ENCODE measurements at regions not wholly inside any gene's neighbourhood (a gene's known extent, or its start where the extent isn't known, plus 50 kb on each side); places are given as distances from the start of the nearest gene placed in this dataset.

DNA sequence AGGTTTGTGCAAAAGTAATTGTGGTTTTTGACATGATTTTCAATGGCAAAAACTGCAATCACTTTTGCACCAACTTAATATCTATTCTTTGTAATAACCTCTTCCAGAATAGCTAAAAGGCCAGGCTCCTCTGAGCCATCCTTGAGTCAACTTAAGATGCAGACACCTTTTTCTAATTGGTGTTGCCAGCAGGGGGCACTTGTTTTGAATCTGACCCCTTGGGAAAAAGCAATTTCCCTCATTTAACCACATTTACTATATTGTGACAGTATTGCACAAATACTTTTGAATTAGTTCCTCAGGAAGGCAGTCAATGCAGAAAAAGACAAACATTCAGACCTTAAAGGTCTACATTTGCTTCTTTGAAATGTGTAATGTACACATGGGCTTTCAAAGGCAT, 78.6 kb upstream of the GALNT5 start:
- no peak for DNase-seq
- Histone ChIP-seq H3K4me3 (no peak overlapping the region), H3K36me3 (no peaks in the 10 kb centered on the region), H3K27me3 (no peaks in the 10 kb centered on the region), H3K9me3 (no peaks in the 10 kb centered on the region), H3K4me1 (peaks cover 0 to 21% (median 13%) of the 10 kb centered on the region in 4 donors), H3K27ac (no peak overlapping the region)
- ATAC-seq (ENCODE audit: low FRiP score in 2 of 2) = no peak
- no peak for TF ChIP-seq POLR2AphosphoS5 (IDR thresholded peaks at IDR 0.05)
- TF ChIP-seq, protein P1, sequence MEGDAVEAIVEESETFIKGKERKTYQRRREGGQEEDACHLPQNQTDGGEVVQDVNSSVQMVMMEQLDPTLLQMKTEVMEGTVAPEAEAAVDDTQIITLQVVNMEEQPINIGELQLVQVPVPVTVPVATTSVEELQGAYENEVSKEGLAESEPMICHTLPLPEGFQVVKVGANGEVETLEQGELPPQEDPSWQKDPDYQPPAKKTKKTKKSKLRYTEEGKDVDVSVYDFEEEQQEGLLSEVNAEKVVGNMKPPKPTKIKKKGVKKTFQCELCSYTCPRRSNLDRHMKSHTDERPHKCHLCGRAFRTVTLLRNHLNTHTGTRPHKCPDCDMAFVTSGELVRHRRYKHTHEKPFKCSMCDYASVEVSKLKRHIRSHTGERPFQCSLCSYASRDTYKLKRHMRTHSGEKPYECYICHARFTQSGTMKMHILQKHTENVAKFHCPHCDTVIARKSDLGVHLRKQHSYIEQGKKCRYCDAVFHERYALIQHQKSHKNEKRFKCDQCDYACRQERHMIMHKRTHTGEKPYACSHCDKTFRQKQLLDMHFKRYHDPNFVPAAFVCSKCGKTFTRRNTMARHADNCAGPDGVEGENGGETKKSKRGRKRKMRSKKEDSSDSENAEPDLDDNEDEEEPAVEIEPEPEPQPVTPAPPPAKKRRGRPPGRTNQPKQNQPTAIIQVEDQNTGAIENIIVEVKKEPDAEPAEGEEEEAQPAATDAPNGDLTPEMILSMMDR (IDR thresholded peaks at IDR 0.05) = peak in 1 of 6 experiments; percentile 13

- WGBS, 2 donors = 90 to 91% methylated on average over 4 of the region's 4 CpGs
- DNase-seq (no peak), ATAC-seq (ENCODE audit: low FRiP score in 2 of 2) (no peak)
- H3K4me3 ChIP-seq = no peak overlapping the region
- H3K9me3 ChIP-seq = no peaks in the 10 kb centered on the region
- TF ChIP-seq, protein P1 (IDR thresholded peaks at IDR 0.05) = no peak
- TF ChIP-seq EP300 (IDR thresholded peaks at IDR 0.05) (no peak), POLR2AphosphoS5 (IDR thresholded peaks at IDR 0.05) (no peak), POLR2A (IDR thresholded peaks at IDR 0.05) (no peak)
- H3K27ac ChIP-seq = no peak overlapping the region
- peaks cover 0 to 21% (median 13%) of the 10 kb centered on the region in 4 donors for H3K4me1 ChIP-seq
- no peaks in the 10 kb centered on the region for H3K36me3 ChIP-seq
- no peaks in the 10 kb centered on the region for H3K27me3 ChIP-seq
Observed at GRCh38 chr2:157179324-157180105, 78.0 kb upstream of the GALNT5 start.

GRCh38 chr2:157180359-157180758, 77.1 kb upstream of the GALNT5 start:
- ATAC-seq (ENCODE audit: low FRiP score in 2 of 2) (no peak), DNase-seq (no peak)
- H3K36me3 ChIP-seq = no peaks in the 10 kb centered on the region
- WGBS, 2 donors = 84 to 85% methylated on average over 1 of the region's 1 CpG
- H3K4me1 ChIP-seq = peaks cover 0 to 21% (median 13%) of the 10 kb centered on the region in 4 donors
- H3K9me3 ChIP-seq = no peaks in the 10 kb centered on the region
- TF ChIP-seq POLR2A (IDR thresholded peaks at IDR 0.05) (no peak), EP300 (IDR thresholded peaks at IDR 0.05) (no peak)
- H3K27ac ChIP-seq = no peak overlapping the region
- H3K4me3 ChIP-seq = no peak overlapping the region
- no peaks in the 10 kb centered on the region for H3K27me3 ChIP-seq

DNA sequence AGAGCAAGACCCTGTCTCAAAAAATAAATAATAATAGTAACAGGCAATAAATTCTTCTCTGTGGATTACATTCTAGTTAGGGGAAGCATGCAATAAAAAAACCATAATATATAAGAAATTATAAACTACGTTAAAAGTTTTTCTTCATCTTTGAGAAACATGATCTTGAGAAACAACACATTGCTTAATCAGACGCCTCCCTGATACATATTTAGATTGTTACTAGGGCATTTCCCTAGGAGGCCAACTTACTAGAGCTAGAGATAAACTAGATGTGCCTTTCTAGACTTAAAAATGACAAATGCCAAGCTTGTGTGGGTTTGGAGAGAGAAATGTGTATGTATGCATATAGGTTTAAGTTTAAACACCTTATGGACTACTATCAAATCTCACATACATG, 76.3 kb upstream of the GALNT5 start:
- Histone ChIP-seq H3K9me3 (no peaks in the 10 kb centered on the region), H3K4me1 (peaks cover 0 to 21% (median 13%) of the 10 kb centered on the region in 4 donors), H3K36me3 (no peaks in the 10 kb centered on the region), H3K27me3 (no peaks in the 10 kb centered on the region), H3K27ac (no peak overlapping the region), H3K4me3 (no peak overlapping the region)
- no peak for TF ChIP-seq POLR2AphosphoS5 (IDR thresholded peaks at IDR 0.05)
- TF ChIP-seq, protein P1 (IDR thresholded peaks at IDR 0.05) = no peak
- no peak for TF ChIP-seq EP300 (IDR thresholded peaks at IDR 0.05)
- no peak for TF ChIP-seq POLR2A (IDR thresholded peaks at IDR 0.05)
- ATAC-seq (ENCODE audit: low FRiP score in 2 of 2) (no peak), DNase-seq (no peak)
- WGBS, 2 donors = 48 to 54% methylated on average over 2 of the region's 2 CpGs

GRCh38 chr2:157182204-157182709, 75.2 kb upstream of the GALNT5 start:
- WGBS, 2 donors = 72 to 76% methylated on average over 6 of the region's 6 CpGs
- H3K36me3 ChIP-seq = no peaks in the 10 kb centered on the region
- no peak for DNase-seq
- no peaks in the 10 kb centered on the region for H3K27me3 ChIP-seq
- no peak for ATAC-seq (ENCODE audit: low FRiP score in 2 of 2)
- TF ChIP-seq POLR2AphosphoS5 (IDR thresholded peaks at IDR 0.05) = no peak
- TF ChIP-seq, protein P1 (IDR thresholded peaks at IDR 0.05) = no peak
- TF ChIP-seq POLR2A (IDR thresholded peaks at IDR 0.05) = no peak
- TF ChIP-seq EP300 (IDR thresholded peaks at IDR 0.05) = no peak
- peaks cover 0 to 21% (median 13%) of the 10 kb centered on the region in 4 donors for H3K4me1 ChIP-seq
- H3K4me3 ChIP-seq = no peak overlapping the region
- no peaks in the 10 kb centered on the region for H3K9me3 ChIP-seq
- peak overlapping the region in 1 of 4 donors; percentile 48 for H3K27ac ChIP-seq
